GM23338 (cell line): ENCODE measurements at regions not wholly inside any gene's neighbourhood (a gene's known extent, or its start where the extent isn't known, plus 50 kb on each side); places are given as distances from the start of the nearest gene placed in this dataset.

Source experiments
- CTCF ChIP-seq, 2 experiments: fragments of 200-600 bp in 1 of 2; sonication (generic) in 1 of 2; conservative IDR thresholded peaks; 2 replicates each; pipeline versions ENCODE4 v1.5.1 to v1.6.1; 2016 to 2017; ENCODE audit warnings: antibody characterized with exemption in 2 of 2, low read depth in 2 of 2, mild to moderate bottlenecking in 2 of 2, moderate library complexity in 1 of 2
- EZH2phosphoT487 ChIP-seq: fragments of 200-600 bp; sonication (generic); IDR thresholded peaks from one replicate; pipeline ENCODE4 v1.8.1; 2018; ENCODE audit warnings: antibody characterized with exemption; ENCODE audit not compliant: unreplicated experiment
- POLR2AphosphoS5 ChIP-seq: IDR thresholded peaks from 2 replicates; pipeline ENCODE4 v1.6.1; 2016; ENCODE audit warnings: antibody characterized with exemption, low read depth
- TF ChIP-seq, protein P1 (sequence below): IDR thresholded peaks from one replicate; pipeline ENCODE4 v1.6.1; 2018; ENCODE audit warnings: antibody characterized with exemption; ENCODE audit not compliant: unreplicated experiment

GRCh38 chr6:132887204-132887603 lies 72.8 kb downstream of the RPS12 start:
- TF ChIP-seq POLR2AphosphoS5 (no peak), CTCF (conservative IDR thresholded peaks at IDR 0.05; ENCODE audit: low read depth in 2 of 2) (no peak), EZH2phosphoT487 (no peak)
- TF ChIP-seq, protein P1, sequence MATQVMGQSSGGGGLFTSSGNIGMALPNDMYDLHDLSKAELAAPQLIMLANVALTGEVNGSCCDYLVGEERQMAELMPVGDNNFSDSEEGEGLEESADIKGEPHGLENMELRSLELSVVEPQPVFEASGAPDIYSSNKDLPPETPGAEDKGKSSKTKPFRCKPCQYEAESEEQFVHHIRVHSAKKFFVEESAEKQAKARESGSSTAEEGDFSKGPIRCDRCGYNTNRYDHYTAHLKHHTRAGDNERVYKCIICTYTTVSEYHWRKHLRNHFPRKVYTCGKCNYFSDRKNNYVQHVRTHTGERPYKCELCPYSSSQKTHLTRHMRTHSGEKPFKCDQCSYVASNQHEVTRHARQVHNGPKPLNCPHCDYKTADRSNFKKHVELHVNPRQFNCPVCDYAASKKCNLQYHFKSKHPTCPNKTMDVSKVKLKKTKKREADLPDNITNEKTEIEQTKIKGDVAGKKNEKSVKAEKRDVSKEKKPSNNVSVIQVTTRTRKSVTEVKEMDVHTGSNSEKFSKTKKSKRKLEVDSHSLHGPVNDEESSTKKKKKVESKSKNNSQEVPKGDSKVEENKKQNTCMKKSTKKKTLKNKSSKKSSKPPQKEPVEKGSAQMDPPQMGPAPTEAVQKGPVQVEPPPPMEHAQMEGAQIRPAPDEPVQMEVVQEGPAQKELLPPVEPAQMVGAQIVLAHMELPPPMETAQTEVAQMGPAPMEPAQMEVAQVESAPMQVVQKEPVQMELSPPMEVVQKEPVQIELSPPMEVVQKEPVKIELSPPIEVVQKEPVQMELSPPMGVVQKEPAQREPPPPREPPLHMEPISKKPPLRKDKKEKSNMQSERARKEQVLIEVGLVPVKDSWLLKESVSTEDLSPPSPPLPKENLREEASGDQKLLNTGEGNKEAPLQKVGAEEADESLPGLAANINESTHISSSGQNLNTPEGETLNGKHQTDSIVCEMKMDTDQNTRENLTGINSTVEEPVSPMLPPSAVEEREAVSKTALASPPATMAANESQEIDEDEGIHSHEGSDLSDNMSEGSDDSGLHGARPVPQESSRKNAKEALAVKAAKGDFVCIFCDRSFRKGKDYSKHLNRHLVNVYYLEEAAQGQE, result no peak
